ENCODE measurements at regions not wholly inside any gene's neighbourhood (a gene's known extent, or its start where the extent isn't known, plus 50 kb on each side); places are given as distances from the start of the nearest gene placed in this dataset.

DNA sequence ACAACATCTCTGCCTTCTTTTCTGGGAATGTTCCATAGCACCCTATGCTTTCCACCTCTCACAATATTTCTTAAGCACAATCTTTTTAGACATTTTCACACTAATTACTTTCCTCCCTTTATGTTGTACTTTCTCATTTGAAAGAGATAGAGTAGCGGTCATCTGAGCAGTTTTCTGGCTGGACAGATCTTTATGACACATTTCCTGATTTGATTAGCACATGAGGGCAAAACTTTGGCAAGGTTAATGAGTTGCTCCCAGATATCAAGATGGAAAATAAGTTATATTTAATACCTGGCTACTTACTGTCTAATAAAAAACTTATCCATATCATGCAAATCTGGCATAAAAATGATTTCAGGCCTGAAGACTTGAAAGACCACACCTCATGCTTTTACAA lies 723.9 kb downstream of the SOCS6 start:
- no peak for DNase-seq (ENCODE audit: low read depth in 2 of 2)

DNA sequence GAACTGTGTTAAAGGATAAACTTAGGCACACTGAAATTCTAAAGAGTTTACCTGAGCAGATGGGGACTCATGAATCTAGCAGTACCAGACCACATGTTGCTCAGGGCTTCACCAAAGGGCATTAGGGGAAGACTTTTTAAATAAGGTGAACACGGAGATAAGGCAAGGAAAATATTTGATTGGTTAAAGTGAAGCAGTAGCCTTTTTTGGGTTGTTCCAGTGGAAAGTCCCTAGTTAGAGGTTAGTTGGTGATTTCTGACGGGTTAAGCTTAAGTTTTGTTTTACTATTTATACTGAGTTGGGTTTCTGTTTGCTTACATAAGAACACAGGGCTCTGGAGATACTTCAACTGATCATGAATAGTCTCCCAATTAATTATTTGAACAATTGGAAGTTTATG lies 722.5 kb downstream of the SOCS6 start:
- no peak for DNase-seq (ENCODE audit: low read depth in 2 of 2)

DNA sequence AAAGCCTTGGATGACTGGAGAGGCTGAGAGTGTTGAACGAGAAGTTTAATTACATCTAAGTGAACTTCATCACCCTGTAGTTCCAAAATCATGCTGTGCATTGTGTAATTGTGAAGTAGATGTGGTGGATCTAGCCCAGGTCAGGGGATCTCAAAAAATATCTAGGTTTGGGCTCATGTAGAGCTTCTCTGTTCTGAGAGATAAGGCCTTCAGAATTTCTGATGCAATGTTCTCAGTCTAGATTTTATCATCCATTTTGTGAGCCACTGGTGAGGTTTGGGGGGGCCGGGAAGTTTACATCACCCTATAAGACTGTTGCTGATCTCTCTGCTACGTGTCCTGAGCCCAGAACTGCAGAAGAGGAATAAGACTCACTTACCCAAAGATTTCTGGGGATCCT lies 719.4 kb downstream of the SOCS6 start:
- no peak for DNase-seq (ENCODE audit: low read depth in 2 of 2)

DNA sequence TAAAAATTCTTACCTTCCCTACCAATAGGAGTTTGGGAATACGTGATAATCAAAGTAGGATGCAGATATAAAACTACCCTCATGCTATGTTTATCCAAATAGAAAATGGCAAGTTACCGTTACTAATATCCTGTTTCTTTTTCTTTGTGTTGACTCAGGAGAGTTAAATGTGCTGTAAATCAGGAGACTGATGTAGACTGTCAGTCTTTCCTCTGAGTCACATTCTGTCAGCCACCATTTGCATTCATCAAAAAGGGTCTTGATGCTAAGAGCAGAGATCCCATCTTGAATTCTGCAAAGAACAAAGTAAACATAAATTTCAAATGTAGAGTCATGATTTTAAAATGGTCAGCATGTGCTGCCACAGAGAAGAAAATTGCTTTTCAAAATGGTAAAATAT lies 712.8 kb downstream of the SOCS6 start:
- no peak for DNase-seq (ENCODE audit: low read depth in 2 of 2)

DNA sequence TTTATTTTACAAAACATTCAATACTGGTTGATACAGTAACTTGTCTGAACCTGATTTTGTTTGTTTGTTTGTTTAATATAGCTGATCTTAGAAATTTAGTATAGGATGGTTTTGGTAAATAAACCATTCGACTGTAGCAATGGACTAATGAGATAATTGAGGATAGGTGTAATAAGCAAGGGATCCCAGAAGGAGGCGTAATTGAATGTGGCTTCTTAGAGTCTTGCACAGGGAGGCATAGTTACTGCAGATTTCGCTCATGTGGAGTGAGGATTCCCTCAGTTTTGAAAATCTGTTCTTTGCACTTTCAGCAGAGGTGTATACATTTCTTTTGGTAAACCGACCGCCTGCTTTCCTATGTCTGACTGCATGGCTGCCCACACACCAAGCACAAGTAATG lies 709.6 kb downstream of the SOCS6 start:
- no peak for DNase-seq (ENCODE audit: low read depth in 2 of 2)

DNA sequence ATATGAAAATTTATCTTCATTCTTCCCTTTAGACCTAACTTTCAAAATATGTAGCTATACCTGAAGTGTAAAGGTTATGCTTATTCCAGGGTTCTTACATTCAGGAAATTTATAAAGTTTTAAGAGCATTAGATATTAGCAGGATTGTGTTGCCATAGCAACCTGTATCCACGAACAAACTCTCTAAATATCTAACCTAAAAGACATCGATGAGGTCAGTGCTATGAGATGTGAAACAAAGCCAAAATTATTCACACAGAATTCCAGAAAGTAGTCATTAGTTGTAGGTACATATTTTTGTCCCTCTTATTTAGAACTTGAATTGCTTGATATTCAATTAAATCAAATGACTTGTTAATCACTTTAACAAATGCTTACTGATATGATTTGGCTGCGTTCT lies 705.3 kb downstream of the SOCS6 start:
- no peak for DNase-seq (ENCODE audit: low read depth in 2 of 2)

DNA sequence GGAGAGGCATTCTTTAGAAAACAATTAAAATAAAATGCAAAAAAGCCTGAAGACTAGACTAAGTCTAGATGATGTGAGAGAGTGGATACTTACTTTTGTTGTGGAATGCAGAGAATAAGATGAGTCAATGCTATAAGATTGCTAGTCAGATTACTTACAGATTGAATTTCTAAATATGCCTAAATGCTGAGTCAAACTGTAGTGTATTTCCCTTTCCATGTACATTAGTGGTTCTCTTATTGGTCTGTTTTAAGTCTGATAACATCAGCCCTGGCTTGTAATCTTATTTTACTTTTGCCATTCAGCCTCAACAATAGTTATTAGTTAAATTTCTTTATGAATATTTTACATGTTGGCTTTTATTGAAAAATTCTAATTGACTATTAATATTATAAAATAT lies 702.7 kb downstream of the SOCS6 start:
- no peak for DNase-seq (ENCODE audit: low read depth in 2 of 2)

DNA sequence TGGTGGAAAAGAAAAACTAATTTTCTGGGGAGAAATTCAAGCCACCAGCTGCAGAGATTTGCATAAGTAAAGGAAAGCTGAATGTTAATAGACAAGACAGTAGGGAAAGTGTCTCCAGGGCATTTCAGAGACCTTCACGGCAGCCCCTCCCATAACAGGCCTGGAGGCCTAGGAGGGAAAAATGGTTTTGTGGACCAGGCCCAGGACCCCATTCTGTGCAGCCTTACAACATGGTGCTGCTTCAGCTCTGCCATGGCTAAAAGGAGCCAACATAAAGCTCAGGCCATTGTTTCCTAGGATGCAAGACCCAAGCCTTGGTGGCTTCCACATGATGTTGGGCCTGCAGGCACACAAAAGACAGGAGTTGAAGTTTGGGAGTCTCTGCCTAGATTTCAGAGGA lies 697.1 kb downstream of the SOCS6 start:
- DNase-seq (ENCODE audit: low read depth in 2 of 2) = no peak

DNA sequence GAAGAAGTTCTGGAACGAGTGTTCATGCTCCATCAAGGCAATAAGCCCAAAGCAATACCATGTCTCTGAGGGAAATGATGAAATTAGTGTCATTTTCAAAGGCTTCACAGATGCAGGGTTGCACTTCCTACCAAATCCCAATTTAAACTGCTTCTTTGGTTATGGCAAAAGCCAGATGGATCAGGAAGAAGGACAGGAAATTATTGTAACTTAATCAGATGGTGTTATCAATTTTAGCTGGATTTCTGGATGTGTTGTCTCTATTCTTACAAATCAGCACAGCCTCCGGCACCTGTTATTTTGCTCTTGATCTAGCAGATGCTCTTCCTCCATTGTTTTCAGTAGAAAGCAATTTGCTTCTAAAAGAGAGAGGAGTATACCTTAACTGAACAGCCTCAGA lies 693.4 kb downstream of the SOCS6 start:
- no peak for DNase-seq (ENCODE audit: low read depth in 2 of 2)

DNA sequence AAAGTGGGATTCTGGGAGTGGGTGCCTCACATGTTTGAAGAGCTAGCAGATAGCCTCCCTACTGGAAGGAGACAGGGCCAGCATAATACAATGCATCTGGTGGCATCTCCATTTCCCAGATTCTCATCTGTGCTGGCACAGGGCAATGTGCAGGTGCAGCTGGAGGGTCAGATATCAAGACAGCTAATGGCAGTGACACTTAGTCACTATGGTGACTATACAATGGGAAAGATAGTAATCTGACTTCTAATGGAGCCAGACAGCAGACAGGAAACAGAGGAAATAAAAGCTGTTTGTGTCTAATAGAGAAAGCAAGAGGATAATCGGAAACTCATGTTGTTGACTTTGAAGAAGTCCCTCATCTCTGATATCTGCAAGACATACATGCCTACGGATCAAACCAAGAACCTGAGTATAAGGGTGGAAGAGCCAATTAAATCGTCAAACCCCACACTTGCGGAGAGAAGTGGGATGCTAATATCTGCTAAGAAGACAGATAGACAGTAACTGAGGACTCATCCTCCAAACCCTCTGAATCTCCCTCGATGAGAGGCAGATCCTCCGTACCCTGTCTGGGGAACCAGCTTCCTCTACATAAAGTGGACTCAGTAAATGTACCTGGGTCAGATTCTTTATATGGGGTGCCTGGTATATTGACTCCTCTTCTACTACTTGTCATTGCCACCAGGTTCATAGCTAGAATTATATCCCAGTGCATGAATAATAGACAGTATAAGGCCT lies 692.7 kb downstream of the SOCS6 start:
- no peak for DNase-seq (ENCODE audit: low read depth in 2 of 2)

DNA sequence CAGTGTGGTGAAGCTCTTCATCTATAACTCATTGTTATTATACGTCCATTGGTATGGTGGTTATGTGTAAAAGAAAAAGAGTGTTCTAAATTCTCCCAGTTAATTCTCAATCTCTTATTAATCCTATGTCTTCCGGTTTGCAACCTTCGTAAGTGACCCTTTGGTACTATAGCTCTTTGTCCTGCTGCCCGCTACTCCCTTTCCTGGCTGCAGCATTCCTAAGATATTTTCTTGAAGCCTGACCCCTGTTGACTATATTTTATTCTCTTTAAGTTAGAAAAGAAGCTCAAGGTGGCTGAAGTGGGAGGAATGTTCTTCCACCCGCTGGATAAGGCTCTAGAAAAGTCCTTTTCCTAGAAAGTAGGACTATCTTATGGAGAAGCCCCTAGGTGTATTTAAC lies 684.8 kb downstream of the SOCS6 start:
- no peak for DNase-seq (ENCODE audit: low read depth in 2 of 2)

DNA sequence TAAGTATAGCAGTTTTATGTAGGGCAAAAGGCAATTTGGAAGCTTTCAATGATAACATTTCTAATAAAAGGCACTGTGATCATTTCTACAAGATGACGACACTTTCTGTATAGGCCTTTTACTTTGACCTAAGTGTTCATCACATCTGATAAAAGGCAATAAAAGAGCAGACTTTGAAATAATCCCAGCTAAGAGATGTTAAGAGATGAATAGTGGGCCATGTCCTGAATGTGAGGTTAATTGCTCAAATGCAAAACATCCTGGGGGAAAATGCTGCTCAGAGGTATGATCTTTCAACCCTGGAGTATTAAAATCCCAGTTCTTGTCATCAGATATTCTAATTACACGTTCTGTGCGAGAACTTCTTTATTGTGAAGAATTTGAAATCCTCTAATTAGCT lies 677.6 kb downstream of the SOCS6 start:
- DNase-seq (ENCODE audit: low read depth in 2 of 2) = no peak

DNA sequence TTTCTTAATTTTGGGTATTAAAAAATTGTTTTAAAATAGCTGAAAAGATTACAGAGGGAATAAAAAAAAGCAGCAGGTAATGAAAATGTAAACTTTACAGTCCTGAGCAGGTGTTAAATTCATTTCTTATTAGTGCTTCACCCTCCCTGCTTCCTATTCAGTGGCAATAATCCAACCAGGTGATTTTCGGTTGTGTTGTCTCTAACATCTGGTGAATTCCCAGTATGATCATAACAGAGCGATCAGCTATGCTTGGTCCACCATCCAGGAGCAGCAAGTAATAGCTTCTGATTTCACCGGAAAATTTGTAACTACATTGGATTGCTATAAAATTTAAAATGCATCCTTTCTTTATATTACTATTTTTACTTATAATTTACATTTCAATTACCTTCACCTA lies 673.1 kb downstream of the SOCS6 start:
- DNase-seq (ENCODE audit: low read depth in 2 of 2) = no peak

DNA sequence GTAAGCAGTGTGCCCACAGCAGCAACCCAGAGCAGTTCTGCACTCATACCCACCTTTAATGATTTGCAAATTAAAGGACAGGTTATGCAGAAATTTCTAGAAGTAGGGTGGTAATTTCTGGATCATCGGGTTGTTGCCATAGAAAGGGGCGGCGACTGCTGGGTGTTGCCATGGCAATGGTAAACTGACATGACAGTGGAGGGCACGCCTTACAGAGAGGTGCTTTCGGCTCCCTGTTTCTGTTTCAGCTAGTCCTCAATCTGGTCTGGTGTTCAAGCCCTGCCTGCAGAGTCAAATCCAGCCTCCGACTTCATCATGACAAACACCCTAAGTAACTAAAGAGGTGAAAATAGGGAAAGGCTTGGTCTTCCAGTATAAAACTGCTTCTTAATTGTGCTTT lies 667.7 kb downstream of the SOCS6 start:
- no peak for DNase-seq (ENCODE audit: low read depth in 2 of 2)

DNA sequence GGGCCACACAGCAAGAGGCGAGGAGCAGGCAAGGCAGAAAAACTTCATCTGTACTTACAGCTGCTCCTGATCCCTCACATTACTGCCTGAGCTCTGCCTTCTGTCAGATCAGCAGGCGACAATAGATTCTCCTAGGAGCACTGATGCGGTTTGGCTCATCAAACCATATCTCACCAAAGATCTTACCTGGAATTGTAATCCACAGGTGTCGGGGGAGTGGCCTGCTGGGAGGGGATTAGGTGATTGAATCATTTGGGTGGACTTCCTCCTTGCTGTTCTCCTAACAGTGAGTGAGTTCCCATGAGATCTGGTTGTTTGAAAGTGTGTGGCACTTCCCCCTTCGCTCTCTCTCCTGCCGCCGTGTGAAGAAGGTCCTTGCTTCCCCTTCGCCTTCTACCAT lies 647.3 kb downstream of the SOCS6 start:
- DNase-seq (ENCODE audit: low read depth in 2 of 2) = no peak

DNA sequence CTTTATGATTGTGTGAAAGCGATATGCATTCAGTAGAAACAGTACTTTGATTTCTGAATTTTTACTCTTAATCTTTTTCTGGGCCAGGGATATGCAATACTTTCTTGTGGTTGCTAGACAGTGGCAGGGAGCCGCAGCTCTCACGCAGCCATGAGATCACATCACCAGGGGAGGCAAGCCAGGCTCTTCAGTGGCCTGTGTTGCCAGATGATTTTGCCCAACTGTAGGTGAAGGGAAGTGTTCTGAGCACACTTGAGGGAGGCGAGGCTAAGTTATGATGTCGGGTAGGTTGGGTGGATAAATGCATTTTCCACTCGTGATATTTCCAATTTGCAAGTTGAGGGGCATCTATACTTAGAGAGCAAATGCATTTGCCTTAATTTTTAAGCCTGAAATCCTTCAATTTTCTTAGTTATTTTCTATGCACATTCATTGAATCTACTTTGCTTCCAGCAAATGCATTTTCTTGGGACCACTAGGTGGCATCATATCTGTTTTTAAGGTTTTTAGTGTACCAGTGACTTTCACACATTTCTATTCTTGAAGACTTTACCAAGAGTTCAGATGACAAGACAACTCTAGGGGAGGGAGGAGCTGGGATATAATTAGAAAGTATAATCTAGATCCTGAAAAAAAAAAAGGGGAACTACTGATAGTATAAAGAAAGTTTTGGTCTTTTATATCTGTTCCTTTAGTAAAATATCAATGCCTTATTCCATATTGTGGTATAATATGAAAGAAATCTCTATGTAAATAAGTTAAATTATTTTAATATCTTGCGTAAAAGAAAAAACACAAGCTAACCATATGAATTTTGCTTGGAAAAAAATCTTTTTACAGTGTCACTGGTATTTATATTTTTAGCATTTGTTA lies 643.3 kb downstream of the SOCS6 start:
- no peak for DNase-seq (ENCODE audit: low read depth in 2 of 2)

DNA sequence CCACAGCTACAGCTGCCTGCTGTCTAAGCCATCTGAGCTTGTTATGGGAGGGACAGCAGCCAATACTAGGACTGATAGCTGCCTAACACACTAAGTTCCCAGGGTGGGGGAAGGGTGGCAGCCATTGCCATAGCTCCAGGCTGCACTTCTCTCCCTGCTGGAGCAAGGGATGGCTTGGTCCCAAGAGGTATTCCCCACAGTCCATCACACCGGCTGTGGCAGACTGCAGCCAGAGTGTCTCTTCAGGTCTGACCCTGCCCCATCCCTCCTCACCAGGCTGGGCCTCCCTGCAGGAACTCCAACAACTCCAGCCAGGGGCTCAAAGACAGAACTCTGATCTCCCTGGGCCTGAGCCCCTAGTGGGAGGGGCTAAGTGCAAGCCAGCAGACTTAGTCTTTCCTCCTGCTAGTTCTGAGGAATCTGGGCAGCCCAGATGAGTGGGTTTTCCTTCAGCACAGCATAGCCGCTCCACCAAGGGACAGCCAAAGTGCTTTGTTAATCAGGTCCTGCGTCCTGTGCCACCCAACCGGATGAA lies 632.1 kb downstream of the SOCS6 start:
- DNase-seq (ENCODE audit: low read depth in 2 of 2) = no peak

DNA sequence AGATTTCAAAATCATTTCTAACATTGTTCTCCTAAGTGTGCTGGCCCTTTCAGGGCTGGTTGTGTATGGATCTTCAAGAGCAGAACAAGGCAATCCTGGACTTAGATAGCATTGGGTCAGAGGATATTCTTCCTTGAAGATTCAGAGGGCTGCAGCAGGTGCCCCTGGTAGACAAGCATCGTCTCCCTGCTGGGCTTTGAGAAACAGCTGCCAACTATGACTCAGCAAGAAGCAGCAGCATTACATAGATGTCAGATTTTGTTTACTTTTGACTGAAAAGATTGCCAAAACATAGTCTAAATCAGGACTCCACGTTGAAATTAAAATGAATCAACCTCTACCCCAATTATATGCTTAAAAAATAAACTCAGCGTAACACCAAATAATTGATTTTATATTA lies 618.8 kb downstream of the SOCS6 start:
- no peak for DNase-seq (ENCODE audit: low read depth in 2 of 2)

DNA sequence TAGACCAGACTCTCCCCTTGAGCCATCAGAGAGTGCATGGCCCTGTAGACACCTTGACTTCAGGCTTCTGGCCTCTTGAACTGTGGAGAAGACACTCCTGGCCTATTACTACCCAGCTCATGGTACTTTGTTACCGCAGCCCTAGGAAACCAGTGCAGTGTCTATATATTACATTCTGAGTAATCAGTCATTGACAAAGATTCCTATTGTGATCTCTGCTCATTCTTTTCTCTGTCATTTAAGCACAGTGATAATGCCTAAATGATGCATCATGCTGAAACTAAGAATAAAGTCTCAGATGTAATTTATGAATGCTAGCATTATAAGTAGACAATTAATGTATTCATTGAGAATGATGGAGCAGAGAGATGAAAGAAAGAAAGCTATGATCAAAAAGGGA lies 603.5 kb downstream of the SOCS6 start:
- no peak for DNase-seq (ENCODE audit: low read depth in 2 of 2)

DNA sequence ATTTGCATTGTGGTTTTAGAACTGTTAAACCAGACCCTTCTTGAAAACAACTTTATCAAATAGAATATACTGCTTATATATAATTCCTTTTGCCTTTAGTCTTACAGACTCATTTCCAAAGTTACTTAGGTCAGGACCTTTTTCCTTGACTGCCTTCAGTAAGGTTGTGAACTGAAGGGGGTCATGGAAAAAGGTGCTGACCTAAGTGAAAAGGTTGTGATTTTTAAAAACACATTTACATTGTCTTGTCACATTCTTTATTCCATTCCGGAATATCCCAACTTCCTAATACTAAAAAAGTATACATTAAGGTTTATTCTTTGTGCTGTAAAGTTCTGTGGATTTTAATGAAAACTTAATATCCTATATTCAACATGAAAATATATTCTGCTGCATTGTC lies 581.4 kb downstream of the SOCS6 start:
- no peak for DNase-seq (ENCODE audit: low read depth in 2 of 2)

DNA sequence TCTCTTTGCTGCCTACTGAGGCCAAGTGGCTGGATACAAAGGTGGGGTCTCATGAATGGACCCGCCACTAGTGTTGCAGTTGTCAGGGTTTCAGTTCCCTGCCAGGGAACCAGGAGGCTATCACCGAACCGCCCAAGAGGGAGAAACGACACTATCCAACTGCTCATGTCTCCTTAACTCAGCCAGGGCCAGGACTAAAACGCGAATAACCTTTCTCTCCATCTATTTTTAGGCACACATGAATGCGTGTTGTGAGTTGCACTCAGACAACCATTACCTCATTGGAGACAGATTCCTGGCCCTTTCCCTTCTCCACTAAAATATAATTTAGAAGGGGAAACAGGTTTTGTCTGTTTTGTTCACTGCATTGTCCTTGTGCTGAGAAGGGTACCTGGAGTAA lies 559.5 kb downstream of the SOCS6 start:
- no peak for DNase-seq (ENCODE audit: low read depth in 2 of 2)

DNA sequence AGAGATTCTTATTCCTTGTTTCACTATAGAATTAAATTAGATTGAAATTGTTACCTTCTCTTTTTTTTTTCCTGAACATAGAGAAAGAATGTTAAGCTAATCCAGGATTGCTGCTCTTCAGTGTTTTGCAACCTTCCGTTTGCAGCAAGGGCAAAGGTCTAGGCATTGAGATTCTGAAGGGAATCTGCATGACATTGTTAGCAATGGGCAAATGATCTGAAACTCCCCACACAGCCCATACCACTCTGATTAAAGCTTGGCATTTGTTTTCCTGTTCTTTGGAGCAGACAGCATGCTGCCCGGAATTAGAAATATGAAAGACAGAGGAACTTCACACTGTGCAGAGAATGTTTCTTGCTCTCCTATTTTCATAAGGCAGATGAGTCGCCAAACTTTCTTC lies 551.8 kb downstream of the SOCS6 start:
- no peak for DNase-seq (ENCODE audit: low read depth in 2 of 2)

DNA sequence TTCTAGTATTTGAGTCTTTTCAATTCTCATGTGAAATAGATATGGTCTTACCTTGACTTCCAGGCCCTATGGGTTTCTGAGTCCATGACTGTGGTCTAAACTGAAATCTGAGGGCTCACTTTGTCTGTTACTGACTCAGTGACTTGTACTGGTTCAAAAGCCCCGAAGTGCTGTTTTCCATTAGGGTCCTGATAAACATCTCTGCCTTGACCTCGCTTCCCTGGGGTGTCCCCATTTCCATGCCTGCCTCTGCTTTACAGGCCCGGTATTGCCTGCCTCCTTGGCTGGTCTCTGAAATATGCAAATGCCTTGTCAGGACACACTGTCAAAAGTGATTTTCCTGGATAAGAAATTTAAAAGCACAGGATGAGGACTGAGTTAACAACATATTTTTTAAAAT lies 538.8 kb downstream of the SOCS6 start:
- no peak for DNase-seq (ENCODE audit: low read depth in 2 of 2)

Data from stimulated activated CD8-positive, alpha-beta memory T cell treated with anti-CD3 and anti-CD28 coated beads, Interleukin-15, amount 100 ng/mL, for 4 hours (primary cell).